GM12875 (cell line): ENCODE measurements at regions not wholly inside any gene's neighbourhood (a gene's known extent, or its start where the extent isn't known, plus 50 kb on each side); places are given as distances from the start of the nearest gene placed in this dataset.

ENCODE experiments used
- H3K4me3 ChIP-seq: one replicate; pipeline ENCODE4 v1.5.1; 2011; ENCODE audit warnings: low read depth, low read length, control low read depth
- CTCF ChIP-seq: IDR thresholded peaks from 2 replicates; pipeline ENCODE4 v1.5.1; 2011; ENCODE audit warnings: low read depth, mild to moderate bottlenecking, control low read depth, inconsistent platforms, low read length, moderate library complexity, borderline replicate concordance; ENCODE audit not compliant: insufficient read depth

DNA sequence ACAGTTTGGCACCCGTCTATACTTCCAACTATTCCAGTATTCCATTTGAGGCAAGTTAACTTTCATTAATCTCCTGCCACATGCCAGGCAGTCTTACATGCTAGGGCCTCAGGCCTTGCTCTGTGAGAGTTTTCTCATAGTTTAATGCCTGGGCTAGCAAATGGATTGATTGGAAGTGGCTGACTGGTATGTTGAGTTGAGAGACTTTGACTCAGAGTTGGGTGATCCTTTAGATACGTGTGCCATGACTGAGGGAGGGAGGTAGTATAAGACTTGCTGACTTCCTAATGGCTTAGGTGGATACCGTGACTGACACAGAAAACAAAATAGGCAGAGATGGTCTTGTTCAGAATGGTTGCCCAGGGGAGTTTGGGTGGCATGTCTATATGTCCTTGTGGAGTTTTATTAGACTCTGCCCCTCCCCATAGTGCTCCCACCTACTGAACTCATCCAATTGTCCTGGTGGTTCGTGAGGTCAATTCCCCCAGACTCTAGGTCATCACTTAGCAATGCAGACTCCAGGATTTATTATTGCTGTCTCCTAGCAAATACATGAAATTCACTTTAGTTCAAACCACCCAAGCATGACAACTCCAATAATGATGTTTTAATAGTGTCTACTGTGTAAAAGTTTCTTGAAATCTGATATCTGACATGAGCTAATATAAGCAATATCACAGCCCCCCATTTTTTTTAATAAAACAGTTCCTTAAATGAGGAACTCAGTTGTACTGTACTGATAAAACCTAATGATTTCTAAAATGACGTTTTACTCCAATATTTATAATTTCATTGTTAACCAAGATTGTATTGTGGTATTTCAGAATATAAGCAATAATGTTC is 413.9 kb upstream of the MDFIC2 start:
- no peak for TF ChIP-seq CTCF
- H3K4me3 ChIP-seq: no peak overlapping the region

DNA sequence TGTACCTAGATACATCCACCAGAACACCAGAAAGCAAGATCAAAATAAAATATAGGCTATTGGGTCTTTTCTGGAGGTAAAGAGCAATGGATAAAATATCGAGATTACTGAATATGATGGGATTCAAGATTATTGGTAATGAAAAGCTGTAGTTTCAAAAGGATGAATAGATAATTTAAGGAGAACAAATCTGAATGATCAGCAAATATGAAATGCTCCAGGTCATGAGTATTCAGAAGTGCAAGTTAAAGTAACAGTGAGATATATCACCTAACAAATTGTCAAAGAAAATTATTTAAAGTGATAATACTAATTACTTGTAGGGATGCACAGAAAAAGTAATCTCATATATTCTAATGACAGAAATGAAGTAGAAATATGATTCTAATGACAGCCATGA is 409.6 kb upstream of the MDFIC2 start:
- H3K4me3 ChIP-seq: no peak overlapping the region
- no peak for TF ChIP-seq CTCF

DNA sequence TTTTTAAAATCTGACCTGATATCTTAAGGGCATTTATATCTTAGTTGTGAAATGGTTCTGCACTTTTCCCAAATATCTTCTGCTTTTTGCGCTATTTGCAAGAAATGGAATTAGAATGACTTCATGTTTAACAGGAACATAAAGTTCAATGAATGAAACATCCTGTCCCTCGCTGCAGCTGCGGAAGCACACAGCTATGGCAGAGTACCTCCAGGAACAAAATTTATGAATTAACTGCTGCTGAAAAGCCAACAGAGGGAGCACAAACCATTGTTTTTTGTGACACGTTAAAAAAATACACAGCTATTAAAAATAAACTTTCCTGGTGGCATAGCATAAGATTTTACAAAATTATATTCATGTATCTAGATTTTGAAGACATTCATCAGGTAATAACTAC is 404.4 kb upstream of the MDFIC2 start:
- no peak overlapping the region for H3K4me3 ChIP-seq
- no peak for TF ChIP-seq CTCF

DNA sequence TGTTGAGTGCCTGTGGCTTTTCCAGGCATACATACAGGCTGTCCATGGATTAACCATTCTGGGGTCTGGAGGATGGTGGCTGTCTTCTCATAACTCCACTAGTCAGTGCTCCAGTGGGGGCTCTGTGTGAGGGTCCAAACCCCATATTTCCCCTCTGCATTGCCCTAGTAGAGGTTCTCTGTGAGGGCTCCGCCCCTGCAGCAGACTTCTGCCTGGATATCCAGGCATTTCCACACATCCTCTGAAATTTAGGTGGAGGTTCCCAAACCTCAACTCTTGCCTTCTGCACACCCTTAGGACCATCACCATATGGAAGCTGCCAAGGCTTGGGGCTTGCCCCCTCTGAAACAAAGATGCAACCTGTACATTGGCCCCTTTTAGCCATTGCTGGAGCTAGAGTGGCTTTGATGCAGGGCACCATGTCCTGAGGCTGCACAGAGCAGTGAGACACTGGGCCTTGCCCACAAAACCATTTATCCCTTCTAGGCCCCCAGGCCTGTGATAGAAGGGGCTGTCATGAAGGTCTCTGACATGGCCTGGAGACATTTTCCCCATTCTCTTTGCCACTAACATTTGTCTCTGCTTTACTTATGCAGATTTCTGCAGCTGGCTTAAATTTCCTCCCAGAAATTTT is 400.1 kb upstream of the MDFIC2 start:
- H3K4me3 ChIP-seq: no peak overlapping the region
- TF ChIP-seq CTCF: no peak

DNA sequence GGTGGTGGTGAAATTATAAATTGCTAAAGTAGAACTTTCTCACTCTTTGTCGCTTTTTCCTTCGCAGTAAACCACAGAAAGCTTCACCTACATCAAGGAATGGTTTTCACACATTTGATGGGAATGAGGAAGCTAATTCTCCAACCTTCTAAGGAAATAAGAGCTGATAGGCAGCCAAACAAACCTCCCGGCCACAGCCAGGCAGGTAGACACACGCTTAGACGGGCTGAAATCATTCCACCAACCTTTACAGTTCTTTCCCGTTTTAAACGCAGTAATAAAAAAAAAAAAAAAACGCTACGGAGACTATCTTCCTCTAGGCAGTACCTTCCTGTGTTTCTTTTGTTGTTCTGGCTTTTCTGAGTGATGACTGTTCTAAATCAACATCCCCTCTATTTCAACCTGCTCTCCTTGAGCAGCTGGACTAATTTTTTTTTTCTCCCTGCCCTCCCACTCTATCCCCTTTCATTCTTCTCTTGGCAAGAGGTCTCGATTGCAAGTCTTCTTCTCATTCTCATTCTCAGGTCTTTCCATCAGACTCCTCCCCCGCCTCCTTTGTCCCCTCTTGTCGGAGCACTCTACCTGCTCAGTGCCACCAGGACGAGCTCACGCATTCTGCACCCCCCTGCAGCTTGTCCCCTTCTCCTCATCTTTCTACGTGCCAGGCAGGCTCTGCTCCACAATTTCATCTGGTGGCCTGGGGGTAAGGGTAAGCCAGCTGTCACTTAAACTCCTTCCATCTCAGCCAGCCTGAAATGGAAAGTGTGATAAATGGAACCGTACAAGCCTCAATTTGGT is 391.1 kb upstream of the MDFIC2 start:
- no peak for TF ChIP-seq CTCF
- H3K4me3 ChIP-seq: no peak overlapping the region

GRCh38 chr3:70702132-70702531 is 389.7 kb upstream of the MDFIC2 start:
- TF ChIP-seq CTCF: no peak
- no peak overlapping the region for H3K4me3 ChIP-seq
